GM10248 (cell line): ENCODE measurements at regions not wholly inside any gene's neighbourhood (a gene's known extent, or its start where the extent isn't known, plus 50 kb on each side); places are given as distances from the start of the nearest gene placed in this dataset.

Source experiments
- CTCF ChIA-PET: fragments of 300-600 bp; sonication (Branson Sonifier 250); formaldehyde crosslinking; extraction: SDS; loops from one replicate; lab custom pipeline; 2021; ENCODE audit warnings: antibody characterized with exemption; lab: Yijun Ruan, JAX
- POLR2A ChIA-PET: fragments of 350-650 bp; sonication (Branson Sonifier 250); formaldehyde crosslinking; extraction: SDS; loops from one replicate; lab custom pipeline; 2020; ENCODE audit warnings: antibody characterized with exemption; lab: Yijun Ruan, JAX
- DNase-seq: peaks from one replicate; pipeline ENCODE4 v3.0.0; 2012; ENCODE audit errors: extremely low spot score
- CTCF ChIP-seq: IDR thresholded peaks from 2 replicates; pipeline ENCODE4 v1.5.1; 2012; ENCODE audit warnings: mild to moderate bottlenecking, low read depth; ENCODE audit errors: extremely low read depth, missing control alignments, control extremely low read depth

GRCh38 chr10:106405141-106405540 is 759.4 kb downstream of the SORCS1 start:
- CTCF ChIA-PET = interaction anchor here (1.3 kb wide), 1 partner anchor 9 kb away, joined by 3 read pairs; no protein-coding TSS in a partner anchor
- POLR2A ChIA-PET = no interaction called here
- DNase-seq = no peak
- TF ChIP-seq CTCF = no peak

GRCh38 chr10:106402458-106402857 is 762.0 kb downstream of the SORCS1 start:
- ChIA-PET CTCF (no interaction called here), POLR2A (no interaction called here)
- DNase-seq = no peak
- TF ChIP-seq CTCF = no peak

- no peak for TF ChIP-seq CTCF
- ChIA-PET CTCF (no interaction called here), POLR2A (no interaction called here)
- DNase-seq = no peak
Observed at GRCh38 chr10:106401967-106402366, 762.5 kb downstream of the SORCS1 start.

- no peak for TF ChIP-seq CTCF
- no peak for DNase-seq
- ChIA-PET CTCF (no interaction called here), POLR2A (no interaction called here)
Observed at GRCh38 chr10:106401161-106401560, 763.3 kb downstream of the SORCS1 start.

- no peak for DNase-seq
- no peak for TF ChIP-seq CTCF
- ChIA-PET CTCF (no interaction called here), POLR2A (no interaction called here)
Observed at GRCh38 chr10:106399112-106399511, 765.4 kb downstream of the SORCS1 start.

- TF ChIP-seq CTCF = no peak
- ChIA-PET CTCF (interaction anchor here (2.0 kb wide), 1 partner anchor 16 kb away, joined by 7 read pairs; no protein-coding TSS in a partner anchor), POLR2A (no interaction called here)
- DNase-seq = no peak
Observed at GRCh38 chr10:106396192-106396591, 768.3 kb downstream of the SORCS1 start.
